Panc1 (cell line): ENCODE measurements at regions not wholly inside any gene's neighbourhood (a gene's known extent, or its start where the extent isn't known, plus 50 kb on each side); places are given as distances from the start of the nearest gene placed in this dataset.

Experiments used
- ATAC-seq: fragments of 200-7000 bp; cut with Tn5 transposase; 2 replicates; pipeline ENCODE4 v1.9.1; 2020; ENCODE audit warnings: mild to moderate bottlenecking, moderate library complexity
- BruUV-seq: library from RNA; stranded (reverse); fragments of 400-500 nt; replicated peaks from 2 replicates; lab custom pipeline; 2021; lab: Mats Ljungman, UMichigan
- CTCF ChIA-PET: fragments of 300-600 bp; sonication (Branson Sonifier 250); formaldehyde crosslinking; loops from one replicate; lab custom pipeline; 2022; ENCODE audit warnings: antibody characterized with exemption; lab: Charles Lee
- POLR2A ChIA-PET: fragments of 300-600 bp; sonication (Branson Sonifier 250); formaldehyde crosslinking; loops from one replicate; lab custom pipeline; 2022; ENCODE audit warnings: antibody characterized with exemption; lab: Charles Lee
- DNase-seq: peaks from one replicate; pipeline ENCODE4 v3.0.0-alpha.2; 2010; ENCODE audit warnings: low read depth, low spot score
- H3K27ac ChIP-seq: 2 replicates; pipeline ENCODE4 v1.5.1; 2011; ENCODE audit warnings: mild to moderate bottlenecking, low read length, inconsistent platforms
- H3K27me3 ChIP-seq: fragments of 200-500 bp; sonication (Bioruptor generic); 2 replicates; pipeline ENCODE4 v1.6.0; 2014; ENCODE audit warnings: low read length, inconsistent platforms; ENCODE audit not compliant: control insufficient read depth, insufficient read depth
- H3K36me3 ChIP-seq: fragments of 200-500 bp; sonication (Bioruptor generic); 2 replicates; pipeline ENCODE4 v1.5.1; 2014; ENCODE audit warnings: inconsistent platforms, mild to moderate bottlenecking, low read length, moderate library complexity; ENCODE audit not compliant: control insufficient read depth, insufficient read depth
- H3K4me1 ChIP-seq: 2 replicates; pipeline ENCODE4 v1.5.1; 2011; ENCODE audit warnings: inconsistent platforms, mild to moderate bottlenecking, low read length, moderate library complexity; ENCODE audit not compliant: control insufficient read depth, insufficient read depth
- H3K4me3 ChIP-seq, 2 experiments: 2 replicates each; pipeline ENCODE4 v1.5.1; 2011 to 2012; ENCODE audit warnings: low read depth in 2 of 2, low read length in 2 of 2, mild to moderate bottlenecking in 2 of 2, inconsistent platforms in 1 of 2, moderate library complexity in 1 of 2
- H3K9me3 ChIP-seq: fragments of 200-500 bp; sonication (Bioruptor generic); 2 replicates; pipeline ENCODE4 v1.5.1; 2014; ENCODE audit warnings: low read depth, mild to moderate bottlenecking, inconsistent platforms, low read length, moderate library complexity; ENCODE audit not compliant: control insufficient read depth, insufficient read depth
- CTCF ChIP-seq: fragments of 450-650 bp; IDR thresholded peaks from 2 replicates; pipeline ENCODE4 v1.5.1; 2017; ENCODE audit warnings: mild to moderate bottlenecking
- POLR2AphosphoS5 ChIP-seq: IDR thresholded peaks from 2 replicates; pipeline ENCODE4 v1.6.1; 2012; ENCODE audit warnings: mild to moderate bottlenecking, low read depth, low read length, moderate library complexity
- REST ChIP-seq, 2 experiments: IDR thresholded peaks; 2 replicates each; pipeline ENCODE4 v1.6.1; 2011 to 2012; ENCODE audit warnings: low read depth in 2 of 2, control low read depth in 1 of 2, low read length in 1 of 2, mild to moderate bottlenecking in 1 of 2, moderate library complexity in 1 of 2; ENCODE audit not compliant: insufficient read depth in 1 of 2
- SIN3A ChIP-seq: IDR thresholded peaks from 2 replicates; pipeline ENCODE4 v1.6.1; 2012; ENCODE audit warnings: low read depth, mild to moderate bottlenecking, low read length, moderate library complexity, borderline replicate concordance; ENCODE audit not compliant: insufficient read depth
- TCF7L2 ChIP-seq: IDR thresholded peaks from 2 replicates; pipeline ENCODE4 v1.6.1; 2011; ENCODE audit warnings: mild to moderate bottlenecking, low read depth, low read length, inconsistent platforms
- in situ Hi-C: cut with HindIII; loops from 2 replicates; pipeline ENCODE4 v1.10.0; 2016; ENCODE audit warnings: low sequenced_read_pairs, low pct_unique_long_range_greater_than_20kb
- intact Hi-C: fragments of 100-400 bp; cut with micrococcal nuclease; formaldehyde crosslinking; loops from one replicate; pipeline ENCODE4 v1.10.0; 2022; ENCODE audit not compliant: unreplicated experiment

- no peaks in the 10 kb centered on the region for H3K9me3 ChIP-seq
- ChIA-PET CTCF (no interaction called here), POLR2A (no interaction called here)
- intact Hi-C loops (no loop called here), in situ Hi-C loops (no loop called here)
- H3K27me3 ChIP-seq: no peaks in the 10 kb centered on the region; the same call in 1 of the 2 replicates
- no peak overlapping the region for H3K27ac ChIP-seq
- H3K4me3 ChIP-seq: no peak overlapping the region
- H3K36me3 ChIP-seq: no peaks in the 10 kb centered on the region
- H3K4me1 ChIP-seq: no peaks in the 10 kb centered on the region
- DNase-seq: no peak
- no TSS peak for BruUV-seq
- TF ChIP-seq SIN3A (no peak), POLR2AphosphoS5 (no peak), TCF7L2 (no peak), REST (IDR thresholded peaks at IDR 0.05; ENCODE audit: insufficient read depth in 1 of 2, low read depth in 2 of 2, low read length in 1 of 2) (no peak), CTCF (no peak)
- no peak for ATAC-seq
These were observed 206.1 kb upstream of the ATP10A start for GRCh38 chr15:26069231-26069641.

GRCh38 chr15:26066896-26067295 lies 203.8 kb upstream of the ATP10A start:
- H3K36me3 ChIP-seq: no peaks in the 10 kb centered on the region
- DNase-seq: no peak
- POLR2A ChIA-PET: no interaction called here
- intact Hi-C loops (no loop called here), in situ Hi-C loops (no loop called here)
- CTCF ChIA-PET: no interaction called here
- no peak for ATAC-seq
- no peaks in the 10 kb centered on the region; the same call in 1 of the 2 replicates for H3K27me3 ChIP-seq
- H3K4me3 ChIP-seq: no peak overlapping the region
- no peak overlapping the region for H3K27ac ChIP-seq
- TF ChIP-seq TCF7L2 (no peak), POLR2AphosphoS5 (no peak), REST (IDR thresholded peaks at IDR 0.05; ENCODE audit: insufficient read depth in 1 of 2, low read depth in 2 of 2, low read length in 1 of 2) (no peak), CTCF (no peak), SIN3A (no peak)
- H3K4me1 ChIP-seq: no peaks in the 10 kb centered on the region
- H3K9me3 ChIP-seq: no peaks in the 10 kb centered on the region
- no TSS peak for BruUV-seq
